ENCODE measurements at regions not wholly inside any gene's neighbourhood (a gene's known extent, or its start where the extent isn't known, plus 50 kb on each side); places are given as distances from the start of the nearest gene placed in this dataset.
"Not testable (repeated sequence)": the region's sequence is repeated elsewhere in the genome, so short reads cannot be mapped to it uniquely, and the experiment has no call there.

DNA sequence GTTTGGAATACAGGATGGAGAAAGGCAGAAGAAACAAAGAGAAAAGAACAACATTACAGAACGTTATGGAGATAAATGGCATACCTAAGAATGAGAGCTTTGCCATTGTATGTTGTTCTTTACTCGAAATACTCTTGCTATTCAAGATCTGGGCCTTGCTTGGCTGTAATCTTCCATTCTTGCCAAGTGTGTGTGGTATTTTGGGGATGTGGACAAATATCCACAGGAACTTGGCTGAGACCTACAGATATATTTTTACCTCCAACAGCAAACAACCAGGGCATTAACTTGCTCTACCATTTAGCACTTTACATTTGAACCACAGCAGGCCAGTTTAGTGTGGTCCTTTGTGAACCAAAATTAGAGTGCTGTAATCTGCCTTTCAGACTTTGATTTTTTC, 76.3 kb downstream of the DKK1 start:
- TF ChIP-seq CTCF (IDR thresholded peaks at IDR 0.05; ENCODE audit: control insufficient read depth, insufficient read depth, low read depth, low read length, missing control alignments), result no peak
- H3K4me3 ChIP-seq (ENCODE audit: control insufficient read depth, low read depth, low read length), result no peak overlapping the region
- no peak for DNase-seq (ENCODE audit: low read depth)

GRCh38 chr10:52391927-52392602, 78.0 kb downstream of the DKK1 start:
- DNase-seq (ENCODE audit: low read depth), result no peak
- no peak overlapping the region for H3K4me3 ChIP-seq (ENCODE audit: control insufficient read depth, low read depth, low read length)
- TF ChIP-seq CTCF (IDR thresholded peaks at IDR 0.05; ENCODE audit: control insufficient read depth, insufficient read depth, low read depth, low read length, missing control alignments), result no peak

DNA sequence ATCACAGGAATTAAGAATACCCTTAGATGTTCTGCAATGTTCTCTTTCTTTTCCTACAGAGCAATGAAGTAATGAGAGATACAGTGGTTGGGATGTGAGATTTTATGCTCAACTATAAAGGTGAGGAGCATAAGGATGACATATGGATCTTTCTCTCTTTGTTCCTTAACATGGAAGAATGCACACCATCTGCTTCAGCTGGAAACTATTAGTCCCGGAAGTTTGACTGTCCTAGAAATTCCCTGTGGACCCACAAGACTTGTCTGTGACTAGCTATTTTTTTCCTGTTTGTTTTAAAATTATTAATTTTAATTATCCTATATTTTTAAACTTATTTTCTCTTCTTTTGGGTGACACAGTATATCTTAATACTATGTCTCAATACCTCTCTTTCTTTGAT, 80.2 kb downstream of the DKK1 start:
- DNase-seq (ENCODE audit: low read depth), result no peak
- no peak for TF ChIP-seq CTCF (IDR thresholded peaks at IDR 0.05; ENCODE audit: control insufficient read depth, insufficient read depth, low read depth, low read length, missing control alignments)
- H3K4me3 ChIP-seq (ENCODE audit: control insufficient read depth, low read depth, low read length), result no peak overlapping the region

DNA sequence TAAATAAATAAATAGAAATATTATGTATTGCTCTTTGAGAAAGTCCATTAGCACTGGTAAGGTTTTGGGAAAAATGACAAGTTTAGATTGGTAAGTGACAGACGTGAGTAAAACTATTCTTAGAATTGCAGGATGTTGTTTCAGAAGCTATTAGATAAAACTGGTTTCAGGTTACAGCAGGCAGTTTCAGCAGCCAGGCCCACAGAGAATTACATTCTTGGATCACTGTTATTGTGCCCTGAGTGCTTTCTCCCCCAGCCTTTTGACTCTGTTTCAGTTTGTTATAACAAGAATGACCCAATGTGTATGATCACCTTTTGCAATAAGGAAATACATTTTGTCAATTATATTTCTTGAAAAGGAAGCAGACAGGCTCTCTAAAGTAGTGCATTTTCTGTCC, 86.5 kb downstream of the DKK1 start:
- TF ChIP-seq CTCF (IDR thresholded peaks at IDR 0.05; ENCODE audit: control insufficient read depth, insufficient read depth, low read depth, low read length, missing control alignments), result no peak
- no peak for DNase-seq (ENCODE audit: low read depth)
- no peak overlapping the region for H3K4me3 ChIP-seq (ENCODE audit: control insufficient read depth, low read depth, low read length)

GRCh38 chr10:52403801-52404200, 89.7 kb downstream of the DKK1 start:
- H3K4me3 ChIP-seq (ENCODE audit: control insufficient read depth, low read depth, low read length); DNase-seq (ENCODE audit: low read depth): not testable (repeated sequence)

DNA sequence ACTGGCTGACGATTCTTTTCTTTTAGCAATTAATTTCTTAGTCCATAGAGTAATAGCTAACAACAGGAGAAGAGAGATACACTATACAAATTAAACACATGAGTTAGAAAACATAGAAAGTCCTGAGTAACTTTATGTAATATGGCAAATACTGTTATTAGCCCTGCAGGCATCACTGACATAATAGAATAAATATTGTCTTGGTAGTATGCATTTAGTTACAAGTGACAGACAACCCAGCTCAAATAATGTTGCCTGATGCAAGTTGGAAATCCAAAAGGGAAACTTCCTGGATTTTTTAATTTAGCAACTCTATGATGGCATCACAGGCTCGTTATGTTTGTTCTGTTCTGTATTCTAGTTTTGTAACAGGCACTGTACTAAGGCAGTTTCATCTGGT, 95.1 kb downstream of the DKK1 start:
- no peak overlapping the region for H3K4me3 ChIP-seq (ENCODE audit: control insufficient read depth, low read depth, low read length)
- TF ChIP-seq CTCF (IDR thresholded peaks at IDR 0.05; ENCODE audit: control insufficient read depth, insufficient read depth, low read depth, low read length, missing control alignments), result no peak
- no peak for DNase-seq (ENCODE audit: low read depth)

GRCh38 chr10:52409928-52410327, 95.8 kb downstream of the DKK1 start:
- TF ChIP-seq CTCF (IDR thresholded peaks at IDR 0.05; ENCODE audit: control insufficient read depth, insufficient read depth, low read depth, low read length, missing control alignments), result no peak
- H3K4me3 ChIP-seq (ENCODE audit: control insufficient read depth, low read depth, low read length), result no peak overlapping the region
- DNase-seq (ENCODE audit: low read depth), result no peak
